HepG2 (cell line): ENCODE measurements at regions not wholly inside any gene's neighbourhood (a gene's known extent, or its start where the extent isn't known, plus 50 kb on each side); places are given as distances from the start of the nearest gene placed in this dataset.

ENCODE experiments used
- ATF6 ChIP-seq: sonication (generic); formaldehyde crosslinking; conservative IDR thresholded peaks from 2 replicates; pipeline ENCODE4 v1.4.0; 2020; ENCODE audit warnings: missing genetic modification reagents
- BATF2 ChIP-seq: sonication (generic); formaldehyde crosslinking; IDR thresholded peaks from 2 replicates; pipeline ENCODE4 v1.8.0; 2022; ENCODE audit warnings: mild to moderate bottlenecking, missing genetic modification reagents, moderate library complexity
- BRCA1 ChIP-seq: sonication (generic); formaldehyde crosslinking; IDR thresholded peaks from 2 replicates; pipeline ENCODE4 v1.4.0; 2020; ENCODE audit warnings: missing genetic modification reagents
- CSRNP1 ChIP-seq: sonication (generic); formaldehyde crosslinking; IDR thresholded peaks from 2 replicates; pipeline ENCODE4 v1.8.1; 2023; ENCODE audit warnings: mild to moderate bottlenecking, missing genetic modification reagents
- LRRFIP1 ChIP-seq: sonication (generic); formaldehyde crosslinking; conservative IDR thresholded peaks from 2 replicates; pipeline ENCODE4 v1.4.0; 2020; ENCODE audit warnings: missing genetic modification reagents
- NFE2L1 ChIP-seq: sonication (generic); formaldehyde crosslinking; IDR thresholded peaks from 2 replicates; pipeline ENCODE4 v1.4.0; 2020; ENCODE audit warnings: missing genetic modification reagents, mild to moderate bottlenecking, borderline replicate concordance
- SOX5 ChIP-seq: IDR thresholded peaks from 2 replicates; pipeline ENCODE4 v1.6.1; 2016; ENCODE audit warnings: borderline replicate concordance
- ZGPAT ChIP-seq: IDR thresholded peaks from 2 replicates; pipeline ENCODE4 v1.6.1; 2016; ENCODE audit warnings: mild to moderate bottlenecking
- ZNF142 ChIP-seq: sonication (generic); formaldehyde crosslinking; IDR thresholded peaks from 2 replicates; pipeline ENCODE4 v1.4.0; 2020; ENCODE audit warnings: missing genetic modification reagents
- ZNF205 ChIP-seq: IDR thresholded peaks from 2 replicates; pipeline ENCODE4 v1.6.1; 2018; ENCODE audit warnings: missing biosample characterization, missing genetic modification reagents
- ZNF33B ChIP-seq: sonication (generic); formaldehyde crosslinking; IDR thresholded peaks from 2 replicates; pipeline ENCODE4 v1.5.1; 2020; ENCODE audit warnings: mild to moderate bottlenecking, missing genetic modification reagents
- ZNF563 ChIP-seq: sonication (generic); formaldehyde crosslinking; IDR thresholded peaks from 2 replicates; pipeline ENCODE4 v1.8.0; 2022; ENCODE audit warnings: mild to moderate bottlenecking, moderate library complexity, missing genetic modification reagents
- ZNF598 ChIP-seq: sonication (generic); formaldehyde crosslinking; IDR thresholded peaks from 2 replicates; pipeline ENCODE4 v1.5.1; 2020; ENCODE audit warnings: mild to moderate bottlenecking, missing genetic modification reagents, borderline replicate concordance
- ZNF639 ChIP-seq: conservative IDR thresholded peaks from 2 replicates; pipeline ENCODE4 v1.6.1; 2018; ENCODE audit warnings: missing genetic modification reagents

GRCh38 chr12:112599871-112600270 lies 181.1 kb downstream of the PTPN11 start (continued):
- TF ChIP-seq CSRNP1 (CRISPR knock-in tag) = no peak
- TF ChIP-seq BATF2 = 0 out of 2 replicates have a peak, but pooled peaks have one; percentile 33
- no peak for TF ChIP-seq ZNF639 (CRISPR knock-in tag)
- no peak for TF ChIP-seq ZNF33B (CRISPR knock-in tag)
- TF ChIP-seq ZNF598 (CRISPR knock-in tag) = no peak
- TF ChIP-seq ZGPAT = peak; percentile 54
- 0 out of 2 replicates have a peak, but pooled peaks have one; percentile 48 for TF ChIP-seq ZNF205 (CRISPR knock-in tag)
- TF ChIP-seq SOX5 (CRISPR knock-in tag) = peak; percentile 76
- no peak for TF ChIP-seq LRRFIP1
- TF ChIP-seq ZNF142 (CRISPR knock-in tag) = no peak
- TF ChIP-seq NFE2L1 (CRISPR knock-in tag) = no peak
- TF ChIP-seq ATF6 (CRISPR knock-in tag) = no peak
- no peak for TF ChIP-seq ZNF563 (CRISPR knock-in tag)
- no peak for TF ChIP-seq BRCA1
